Caco-2 (cell line): ENCODE measurements at regions not wholly inside any gene's neighbourhood (a gene's known extent, or its start where the extent isn't known, plus 50 kb on each side); places are given as distances from the start of the nearest gene placed in this dataset.

Experiments used
- BruUV-seq: library from RNA; stranded (reverse); fragments of 400-500 nt; replicated peaks from 2 replicates; lab custom pipeline; 2021; lab: Mats Ljungman, UMichigan
- CTCF ChIA-PET: fragments of 300-600 bp; sonication (Branson Sonifier 250); formaldehyde crosslinking; loops from one replicate; lab custom pipeline; 2022; ENCODE audit warnings: antibody characterized with exemption; lab: Charles Lee
- POLR2A ChIA-PET: fragments of 300-600 bp; sonication (Branson Sonifier 250); formaldehyde crosslinking; loops from one replicate; lab custom pipeline; 2022; ENCODE audit warnings: antibody characterized with exemption; lab: Charles Lee
- DNase-seq, 2 experiments: peaks; one replicate each; pipeline versions ENCODE4 v3.0.0 to v3.0.0-alpha.2; 2020 to 2022
- H3K27me3 ChIP-seq: replicated peaks from 2 replicates; pipeline ENCODE4 v1.6.0; 2011; ENCODE audit warnings: low read length; ENCODE audit not compliant: control insufficient read depth, insufficient read depth
- H3K36me3 ChIP-seq: 2 replicates; pipeline ENCODE4 v1.5.1; 2011; ENCODE audit warnings: low read length; ENCODE audit not compliant: control insufficient read depth, insufficient read depth
- H3K4me1 ChIP-seq: fragments of 250-450 bp; sonication (Bioruptor Pico); 2 replicates; pipeline ENCODE4 v1.5.1; 2020; ENCODE audit warnings: mild to moderate bottlenecking
- H3K4me3 ChIP-seq: 2 replicates; pipeline ENCODE4 v1.5.1; 2011; ENCODE audit warnings: low read depth, mild to moderate bottlenecking, control low read depth, low read length
- H3K9me3 ChIP-seq: fragments of 250-450 bp; sonication (Bioruptor Pico); 2 replicates; pipeline ENCODE4 v1.5.1; 2020; ENCODE audit warnings: mild to moderate bottlenecking, moderate library complexity
- H3K27ac Mint-ChIP-seq: one replicate; pipeline ENCODE4 v1.8.0; 2022; ENCODE audit warnings: mixed read lengths; ENCODE audit not compliant: unreplicated experiment
- H3K27me3 Mint-ChIP-seq: one replicate; pipeline ENCODE4 v1.8.0; 2022; ENCODE audit warnings: mixed read lengths; ENCODE audit not compliant: insufficient read depth, unreplicated experiment
- H3K36me3 Mint-ChIP-seq: one replicate; pipeline ENCODE4 v1.8.0; 2022; ENCODE audit warnings: mild to moderate bottlenecking, mixed read lengths; ENCODE audit not compliant: insufficient read depth, unreplicated experiment
- H3K4me1 Mint-ChIP-seq: one replicate; pipeline ENCODE4 v1.8.0; 2022; ENCODE audit warnings: low read depth, mixed read lengths; ENCODE audit not compliant: unreplicated experiment
- H3K4me3 Mint-ChIP-seq: one replicate; pipeline ENCODE4 v1.8.0; 2022; ENCODE audit warnings: mild to moderate bottlenecking, moderate library complexity, mixed read lengths; ENCODE audit not compliant: unreplicated experiment
- H3K9me3 Mint-ChIP-seq: one replicate; pipeline ENCODE4 v1.8.0; 2022; ENCODE audit warnings: mixed read lengths; ENCODE audit not compliant: unreplicated experiment
- intact Hi-C: fragments of 100-400 bp; cut with micrococcal nuclease; formaldehyde crosslinking; loops from one replicate; pipeline ENCODE4 v1.10.0; 2022; ENCODE audit not compliant: unreplicated experiment
- TF ChIP-seq, protein P1 (sequence below), 2 experiments: fragments of 200-600 bp in 1 of 2; IDR thresholded peaks; 1 replicate in 1 of 2; 2 replicates in 1 of 2; pipeline versions ENCODE4 v1.5.1 to v1.8.0; 2011 to 2022; ENCODE audit warnings: antibody characterized with exemption in 1 of 2, control low read depth in 1 of 2, inconsistent platforms in 1 of 2, low read depth in 1 of 2, low read length in 1 of 2, mild to moderate bottlenecking in 1 of 2, moderate library complexity in 1 of 2; ENCODE audit not compliant: insufficient read depth in 1 of 2, severe bottlenecking in 1 of 2, unreplicated experiment in 1 of 2

DNA sequence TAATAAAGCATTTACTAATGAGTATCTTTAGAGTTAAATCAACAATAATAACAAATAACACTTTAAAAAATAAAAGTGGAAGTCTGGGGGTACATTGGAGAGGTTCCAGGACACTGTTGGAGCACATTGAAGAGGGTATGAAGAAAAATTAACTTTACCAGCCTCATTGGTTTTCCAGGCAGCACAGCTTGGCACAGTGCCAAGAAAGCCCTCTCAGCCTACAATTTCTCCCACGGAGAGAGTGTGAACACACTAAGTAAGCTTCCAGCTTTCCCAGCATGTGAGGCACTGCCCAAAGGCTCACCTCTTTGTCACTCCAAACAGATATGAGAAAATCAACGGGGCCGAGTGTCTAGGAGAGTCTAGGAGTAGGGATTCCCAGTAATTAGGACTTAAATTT lies 1912.8 kb upstream of the NUDT12 start:
- Mint-ChIP-seq H3K4me1 (no peaks in the 10 kb centered on the region), H3K9me3 (no peaks in the 10 kb centered on the region), H3K27me3 (peaks cover 3% of the 10 kb centered on the region), H3K36me3 (no peaks in the 10 kb centered on the region), H3K4me3 (no peak overlapping the region), H3K27ac (no peak overlapping the region)
- no peaks in the 10 kb centered on the region for H3K36me3 ChIP-seq
- H3K4me3 ChIP-seq = no peak overlapping the region
- POLR2A ChIA-PET = no interaction called here
- intact Hi-C loops = no loop called here
- TF ChIP-seq, protein P1, sequence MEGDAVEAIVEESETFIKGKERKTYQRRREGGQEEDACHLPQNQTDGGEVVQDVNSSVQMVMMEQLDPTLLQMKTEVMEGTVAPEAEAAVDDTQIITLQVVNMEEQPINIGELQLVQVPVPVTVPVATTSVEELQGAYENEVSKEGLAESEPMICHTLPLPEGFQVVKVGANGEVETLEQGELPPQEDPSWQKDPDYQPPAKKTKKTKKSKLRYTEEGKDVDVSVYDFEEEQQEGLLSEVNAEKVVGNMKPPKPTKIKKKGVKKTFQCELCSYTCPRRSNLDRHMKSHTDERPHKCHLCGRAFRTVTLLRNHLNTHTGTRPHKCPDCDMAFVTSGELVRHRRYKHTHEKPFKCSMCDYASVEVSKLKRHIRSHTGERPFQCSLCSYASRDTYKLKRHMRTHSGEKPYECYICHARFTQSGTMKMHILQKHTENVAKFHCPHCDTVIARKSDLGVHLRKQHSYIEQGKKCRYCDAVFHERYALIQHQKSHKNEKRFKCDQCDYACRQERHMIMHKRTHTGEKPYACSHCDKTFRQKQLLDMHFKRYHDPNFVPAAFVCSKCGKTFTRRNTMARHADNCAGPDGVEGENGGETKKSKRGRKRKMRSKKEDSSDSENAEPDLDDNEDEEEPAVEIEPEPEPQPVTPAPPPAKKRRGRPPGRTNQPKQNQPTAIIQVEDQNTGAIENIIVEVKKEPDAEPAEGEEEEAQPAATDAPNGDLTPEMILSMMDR (IDR thresholded peaks at IDR 0.05; ENCODE audit: insufficient read depth in 1 of 2, low read depth in 1 of 2, low read length in 1 of 2, severe bottlenecking in 1 of 2, unreplicated experiment in 1 of 2) = no peak
- no peaks in the 10 kb centered on the region for H3K9me3 ChIP-seq
- H3K27me3 ChIP-seq = no peaks in the 10 kb centered on the region
- no TSS peak for BruUV-seq
- CTCF ChIA-PET = no interaction called here
- no peak for DNase-seq
- no peaks in the 10 kb centered on the region for H3K4me1 ChIP-seq

DNA sequence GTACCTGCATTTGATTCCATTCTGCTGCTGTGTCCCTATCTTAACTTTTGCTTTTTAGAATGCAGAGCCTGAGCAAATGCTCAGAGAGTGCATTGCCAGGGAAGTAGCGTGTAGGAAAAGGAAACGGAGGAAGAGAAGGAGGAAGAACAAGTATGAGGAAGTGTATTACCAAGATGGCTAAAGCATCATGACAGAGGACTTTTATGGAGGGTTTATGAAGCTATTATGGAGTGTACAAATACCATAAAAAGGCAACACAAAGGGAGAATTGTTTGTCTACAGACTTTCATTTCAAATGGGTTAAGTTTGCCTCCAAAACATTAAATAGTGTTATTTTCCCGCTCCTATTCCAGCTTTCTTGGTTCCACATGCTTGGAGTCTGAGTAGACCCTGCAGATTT lies 1899.8 kb upstream of the NUDT12 start:
- no peaks in the 10 kb centered on the region for H3K36me3 Mint-ChIP-seq
- H3K36me3 ChIP-seq = no peaks in the 10 kb centered on the region
- no peak overlapping the region for H3K4me3 Mint-ChIP-seq
- no peaks in the 10 kb centered on the region for H3K27me3 ChIP-seq
- no peaks in the 10 kb centered on the region for H3K4me1 Mint-ChIP-seq
- ChIA-PET POLR2A (no interaction called here), CTCF (interaction anchor here (0.6 kb wide), 1 partner anchor 42 kb away, joined by 3 read pairs; no protein-coding TSS in a partner anchor)
- H3K9me3 Mint-ChIP-seq = peaks cover 38% of the 10 kb centered on the region
- TF ChIP-seq, protein P1 (IDR thresholded peaks at IDR 0.05; ENCODE audit: insufficient read depth in 1 of 2, low read depth in 1 of 2, low read length in 1 of 2, severe bottlenecking in 1 of 2, unreplicated experiment in 1 of 2) = no peak
- intact Hi-C loops = no loop called here
- no peak for DNase-seq
- H3K27ac Mint-ChIP-seq = no peak overlapping the region
- no peaks in the 10 kb centered on the region for H3K27me3 Mint-ChIP-seq
- BruUV-seq = no TSS peak
- H3K9me3 ChIP-seq = peaks cover 6% of the 10 kb centered on the region; the same call in 1 of the 2 replicates
- H3K4me3 ChIP-seq = no peak overlapping the region
- no peaks in the 10 kb centered on the region for H3K4me1 ChIP-seq

DNA sequence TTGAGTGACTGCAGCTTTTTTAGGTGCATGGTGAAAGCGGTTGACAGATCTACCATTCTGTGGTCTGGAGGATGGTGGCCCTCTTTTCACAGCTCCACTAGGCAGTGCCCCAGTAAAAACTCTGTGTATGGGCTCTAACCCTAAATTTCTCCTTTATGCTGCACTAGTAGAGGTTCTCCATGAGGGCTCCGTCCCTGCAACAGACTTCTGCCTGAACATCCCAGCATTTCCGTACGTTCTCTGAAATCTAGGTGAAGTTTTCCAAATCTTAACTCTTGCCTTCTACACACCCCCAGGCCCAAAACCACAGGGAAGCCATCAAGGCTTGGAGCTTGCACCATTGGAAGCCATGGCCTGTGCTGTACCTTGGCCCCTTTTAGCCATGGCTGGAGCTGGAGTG lies 1898.1 kb upstream of the NUDT12 start:
- no TSS peak for BruUV-seq
- H3K9me3 ChIP-seq = peaks cover 6% of the 10 kb centered on the region; the same call in 1 of the 2 replicates
- Mint-ChIP-seq H3K4me1 (no peaks in the 10 kb centered on the region), H3K4me3 (no peak overlapping the region), H3K27me3 (no peaks in the 10 kb centered on the region), H3K36me3 (no peaks in the 10 kb centered on the region), H3K27ac (no peak overlapping the region), H3K9me3 (peaks cover 38% of the 10 kb centered on the region)
- H3K4me3 ChIP-seq = no peak overlapping the region
- POLR2A ChIA-PET = no interaction called here
- TF ChIP-seq, protein P1 (IDR thresholded peaks at IDR 0.05; ENCODE audit: insufficient read depth in 1 of 2, low read depth in 1 of 2, low read length in 1 of 2, severe bottlenecking in 1 of 2, unreplicated experiment in 1 of 2) = no peak
- no peaks in the 10 kb centered on the region for H3K4me1 ChIP-seq
- DNase-seq = no peak
- intact Hi-C loops = no loop called here
- H3K27me3 ChIP-seq = no peaks in the 10 kb centered on the region
- CTCF ChIA-PET = no interaction called here
- no peaks in the 10 kb centered on the region for H3K36me3 ChIP-seq
